UCSD-AML1 (cell line): ENCODE measurements at regions not wholly inside any gene's neighbourhood (a gene's known extent, or its start where the extent isn't known, plus 50 kb on each side); places are given as distances from the start of the nearest gene placed in this dataset.
"Not testable (repeated sequence)": the region's sequence is repeated elsewhere in the genome, so short reads cannot be mapped to it uniquely, and the experiment has no call there.

Experiments
- DNase-seq: peaks from one replicate; lab custom pipeline; 2025; ENCODE audit not compliant: unreplicated experiment; lab: John Stamatoyannopoulos, UW

- DNase-seq = no peak
Measured at GRCh38 chr13:44784708-44785080, 204.6 kb downstream of the NUFIP1 start.

DNA sequence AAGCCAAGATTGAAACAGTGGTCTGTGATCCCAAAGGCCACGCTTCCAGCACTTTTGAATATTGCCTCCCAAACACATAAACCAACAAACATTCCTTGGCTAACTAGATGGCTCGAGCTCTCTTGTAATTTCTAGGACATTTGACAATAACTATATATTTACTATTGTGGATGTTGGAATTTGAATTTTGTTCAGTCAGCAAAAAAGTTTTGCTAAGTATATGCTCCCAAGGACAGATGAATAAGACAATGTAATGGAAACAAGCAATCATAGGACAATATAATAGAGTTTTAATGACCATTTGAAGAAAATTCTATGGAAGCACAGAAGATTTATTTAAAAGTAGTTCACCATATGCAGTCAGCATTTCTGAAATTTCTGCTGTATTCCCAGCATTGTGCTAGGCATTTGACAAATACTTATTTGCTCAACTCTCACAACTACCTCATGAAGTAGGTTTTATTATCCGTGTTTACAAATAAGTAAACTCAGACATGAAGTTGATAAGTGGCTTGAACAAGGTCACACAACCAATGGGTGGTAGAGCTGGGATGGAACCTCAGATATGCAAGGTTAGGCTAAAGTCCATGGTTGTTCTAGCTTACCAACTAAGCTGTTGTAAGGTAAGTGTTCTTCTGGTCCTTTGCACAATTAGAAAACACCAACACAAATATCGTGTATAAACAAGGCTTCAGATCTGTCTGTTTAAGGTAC lies 205.1 kb downstream of the NUFIP1 start:
- no peak for DNase-seq

DNA sequence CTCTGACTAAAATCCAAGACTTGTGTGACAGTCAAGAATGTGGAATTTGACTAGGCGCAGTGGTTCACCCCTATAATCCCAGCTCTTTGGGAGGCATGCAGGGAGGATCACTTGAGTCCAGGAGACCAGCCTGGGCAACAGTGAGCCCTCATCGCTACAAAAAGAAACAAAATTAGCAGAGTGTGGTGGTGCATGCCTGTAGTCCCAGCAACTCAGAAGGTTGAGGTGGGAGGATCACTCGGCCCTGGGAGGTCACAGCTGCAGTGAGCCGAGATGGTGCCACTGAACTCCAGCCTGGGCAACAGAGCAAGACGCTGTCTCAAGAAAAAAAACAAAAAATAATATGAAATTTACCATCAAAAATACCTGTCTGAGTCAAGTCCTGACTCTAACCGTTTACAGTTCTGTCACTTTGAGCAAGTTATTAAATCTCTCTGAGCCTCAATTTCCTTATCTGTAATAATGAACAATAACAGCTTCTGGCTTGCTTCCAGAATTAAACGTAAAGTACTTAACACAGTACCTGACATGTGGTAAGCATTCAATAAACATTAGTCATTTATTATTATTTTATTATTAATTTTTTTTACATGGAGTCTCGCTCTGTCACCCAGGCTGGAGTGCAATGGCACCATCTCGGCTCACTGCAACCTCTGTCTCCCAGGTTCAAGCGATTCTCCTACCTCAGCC lies 204.6 kb upstream of the TSC22D1 start:
- DNase-seq = no peak

DNA sequence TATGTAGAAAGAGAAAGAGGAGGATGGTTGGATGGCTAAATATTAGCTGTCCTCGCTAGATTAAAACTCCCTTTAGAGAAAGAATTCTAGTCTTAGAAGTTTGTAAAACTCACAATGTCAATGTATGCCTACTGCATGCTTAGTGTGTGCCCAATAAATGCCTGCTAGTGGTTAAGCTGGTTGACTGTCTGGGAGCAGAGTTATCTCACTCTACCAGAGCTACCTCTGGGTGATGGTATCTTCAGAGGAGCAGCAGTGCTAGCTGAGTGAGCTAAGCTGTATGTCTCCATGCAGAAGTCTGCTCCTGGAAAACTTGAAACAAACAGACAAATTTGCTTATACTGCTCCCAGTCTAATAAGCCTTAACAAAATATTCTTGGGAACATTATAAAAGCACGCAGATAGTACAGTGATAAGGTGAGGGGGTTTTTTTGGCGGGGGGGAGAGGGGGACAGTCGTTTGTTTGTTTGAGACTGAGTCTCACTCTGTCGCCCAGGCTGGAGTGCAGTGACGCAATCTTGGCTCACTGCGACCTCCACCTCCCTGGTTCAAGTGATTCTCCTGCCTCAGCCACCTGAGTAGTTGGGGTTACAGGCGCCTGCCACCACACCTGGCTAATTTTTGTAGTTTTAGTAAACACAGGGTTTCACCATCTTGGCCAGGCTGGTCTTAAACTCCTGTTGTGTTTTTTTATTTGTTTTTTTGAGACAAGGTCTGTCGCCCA lies 202.8 kb upstream of the TSC22D1 start:
- no peak for DNase-seq

- not testable (repeated sequence) for DNase-seq
Measured at GRCh38 chr13:44775290-44775689, 199.2 kb upstream of the TSC22D1 start.

- no peak for DNase-seq
Measured at GRCh38 chr13:44770951-44771350, 194.8 kb upstream of the TSC22D1 start.

GRCh38 chr13:44769686-44770085 lies 193.6 kb upstream of the TSC22D1 start:
- no peak for DNase-seq

DNA sequence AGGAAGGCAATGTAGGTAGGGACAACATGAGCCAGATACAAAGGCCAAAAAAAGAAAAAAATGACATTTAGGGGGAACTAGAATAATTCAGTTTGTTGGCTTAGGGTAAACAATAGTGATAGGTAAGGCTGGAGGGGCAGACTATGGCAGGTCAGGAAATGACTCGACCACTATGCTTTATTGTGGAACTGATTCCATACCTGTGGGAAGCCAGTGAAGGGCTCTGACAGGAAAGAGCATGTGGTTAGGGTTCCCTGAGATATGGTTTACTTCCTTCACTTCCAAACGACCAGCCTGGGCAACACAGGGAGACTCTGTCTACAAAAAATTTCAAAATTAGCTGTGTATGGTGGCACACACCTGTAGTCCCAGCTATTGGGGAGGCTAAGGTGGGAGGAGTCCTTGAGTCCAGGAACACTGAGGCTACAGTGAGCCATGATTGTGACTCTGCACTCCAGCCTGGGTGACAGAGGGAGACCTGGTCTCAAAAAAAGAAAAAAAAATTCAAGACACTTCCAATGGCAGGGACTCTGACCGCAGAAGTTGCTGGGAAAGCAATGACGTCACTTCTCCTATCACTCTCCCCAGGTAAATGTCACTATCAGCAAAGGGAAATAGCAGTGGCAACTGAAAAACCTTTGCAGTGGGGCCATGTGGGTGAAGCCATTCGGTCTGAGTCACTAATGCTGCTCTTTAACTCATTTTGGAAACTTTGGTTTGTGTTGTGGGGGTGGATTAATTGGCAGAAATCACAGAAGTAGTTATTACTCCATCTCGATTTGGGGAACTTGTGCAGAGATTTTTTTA lies 192.8 kb upstream of the TSC22D1 start:
- peak; percentile 16 for DNase-seq

- DNase-seq = peak; percentile 38
Measured at GRCh38 chr13:44768239-44768638, 192.1 kb upstream of the TSC22D1 start.

- no peak for DNase-seq
Measured at GRCh38 chr13:44765001-44765471, 188.9 kb upstream of the TSC22D1 start.

DNA sequence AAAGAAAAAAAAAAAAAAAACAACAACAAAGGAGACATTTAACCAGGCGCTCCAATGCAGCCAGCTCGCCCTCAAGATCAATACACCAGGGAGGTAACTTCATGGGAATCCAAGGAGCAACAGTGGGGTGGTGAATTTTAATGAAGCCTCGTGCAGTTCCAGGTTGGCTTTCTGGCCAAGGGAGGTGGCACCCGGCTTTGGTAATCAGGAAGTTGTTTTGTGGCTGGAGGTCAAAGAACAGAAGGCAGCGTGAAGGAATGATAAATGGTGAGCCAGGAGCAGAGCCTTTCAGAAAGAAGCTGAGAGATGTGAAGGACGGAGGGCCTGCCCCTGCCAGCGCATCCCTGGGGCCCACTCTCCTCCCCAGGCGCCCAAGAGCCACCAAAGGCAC lies 188.2 kb upstream of the TSC22D1 start:
- peak; percentile 21 for DNase-seq

GRCh38 chr13:44763615-44764301 lies 187.6 kb upstream of the TSC22D1 start:
- DNase-seq = peak; percentile 21

- DNase-seq = no peak
Measured at GRCh38 chr13:44762911-44763310, 186.8 kb upstream of the TSC22D1 start.

DNA sequence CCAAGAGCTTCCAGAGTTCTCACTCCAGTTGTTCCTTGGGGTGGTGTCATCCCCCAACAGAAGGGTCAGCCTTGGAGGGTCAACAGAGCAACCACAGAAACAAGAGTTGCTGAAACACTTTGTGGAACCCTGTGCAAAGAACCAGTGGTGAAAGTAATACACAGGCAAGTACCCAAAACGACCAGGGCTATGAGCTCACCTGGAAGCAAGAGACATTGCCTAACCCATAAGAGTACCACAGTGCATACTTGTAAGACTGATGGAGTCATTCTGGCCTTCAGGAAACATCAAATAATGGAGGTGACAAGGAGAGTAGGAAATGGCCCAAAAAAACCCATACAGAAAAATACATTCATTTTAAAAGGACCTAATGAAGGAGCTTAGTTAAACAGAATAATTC lies 184.3 kb upstream of the TSC22D1 start:
- DNase-seq = no peak

DNA sequence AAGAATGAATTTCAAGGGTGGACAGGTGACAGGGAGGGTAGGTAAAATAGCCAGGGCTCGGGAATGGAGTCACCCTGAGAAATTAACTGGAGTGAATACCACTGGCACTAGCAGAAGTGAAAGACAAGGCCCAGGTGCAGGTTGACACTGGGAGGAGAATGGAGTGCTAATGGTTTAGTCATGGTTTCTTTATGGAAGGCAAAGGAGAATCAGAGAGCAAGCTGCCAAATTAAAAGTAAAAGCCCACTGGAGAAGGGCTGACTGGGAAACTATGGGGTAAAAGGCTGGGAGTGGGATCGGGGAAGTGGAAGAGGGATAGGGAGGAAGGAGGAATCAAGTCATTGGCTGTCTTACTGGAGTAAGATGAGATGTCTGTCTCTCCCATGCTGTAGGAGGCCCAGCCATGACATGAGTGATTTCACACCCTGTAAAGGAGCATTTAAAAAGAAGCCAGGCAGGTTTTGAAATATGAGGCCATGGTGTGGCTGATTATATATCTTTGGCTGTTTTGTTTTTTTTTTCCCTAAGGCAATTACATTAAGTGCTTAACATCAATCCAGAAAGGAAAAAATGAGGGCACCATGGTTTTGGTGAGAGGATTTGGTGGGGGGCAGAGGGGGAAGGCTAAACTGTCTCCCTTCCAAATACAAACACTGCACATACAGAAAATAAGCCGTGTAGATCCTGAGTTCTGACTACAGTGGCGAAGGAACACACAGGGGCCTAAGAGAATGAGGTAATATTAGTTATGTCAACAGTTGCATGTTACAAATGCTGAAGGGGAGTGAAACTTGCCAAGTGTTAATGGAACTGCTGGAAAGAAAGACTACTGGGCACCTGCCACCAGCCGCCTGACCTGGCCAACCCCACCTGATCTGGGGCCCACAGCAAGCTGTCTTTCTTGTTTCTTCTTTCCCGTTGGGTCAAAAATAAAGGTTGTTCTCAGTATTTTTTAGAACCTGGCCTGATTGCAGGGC lies 183.5 kb upstream of the TSC22D1 start:
- no peak for DNase-seq

DNA sequence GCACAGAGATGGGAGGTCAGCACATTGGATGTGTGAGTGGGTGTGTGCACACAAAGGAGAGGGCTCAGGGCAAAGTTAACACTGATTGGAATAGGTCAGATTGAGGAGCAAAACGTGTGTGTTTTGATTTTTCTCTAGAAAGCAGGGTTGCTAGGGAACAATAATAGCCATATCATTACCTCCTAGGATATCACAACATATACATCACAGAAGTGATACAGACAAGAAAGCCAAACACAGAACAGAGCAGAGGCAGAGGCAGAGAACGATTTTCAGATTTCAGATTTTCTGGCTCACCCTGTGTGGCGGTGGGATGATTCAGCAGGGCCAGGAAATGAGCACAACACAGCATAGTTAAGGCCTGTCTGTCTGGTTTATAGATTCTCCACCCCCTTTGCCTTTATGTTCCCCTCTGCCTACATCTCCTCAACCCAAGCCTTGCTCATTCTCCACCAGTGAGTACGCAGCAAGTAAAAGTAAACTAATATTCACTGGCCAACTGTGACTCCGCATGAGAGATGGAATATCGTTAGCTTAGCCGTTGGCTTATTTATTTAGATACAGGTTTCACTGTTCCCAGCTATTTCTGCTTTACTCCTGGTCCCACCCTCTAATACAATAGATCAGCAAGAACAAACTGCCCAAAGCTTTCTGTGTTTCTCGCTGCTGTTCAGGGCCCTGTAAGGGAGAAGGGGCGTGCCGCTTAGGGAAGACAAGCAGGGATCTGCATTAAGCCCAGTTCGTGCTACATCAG lies 182.7 kb upstream of the TSC22D1 start:
- no peak for DNase-seq

DNA sequence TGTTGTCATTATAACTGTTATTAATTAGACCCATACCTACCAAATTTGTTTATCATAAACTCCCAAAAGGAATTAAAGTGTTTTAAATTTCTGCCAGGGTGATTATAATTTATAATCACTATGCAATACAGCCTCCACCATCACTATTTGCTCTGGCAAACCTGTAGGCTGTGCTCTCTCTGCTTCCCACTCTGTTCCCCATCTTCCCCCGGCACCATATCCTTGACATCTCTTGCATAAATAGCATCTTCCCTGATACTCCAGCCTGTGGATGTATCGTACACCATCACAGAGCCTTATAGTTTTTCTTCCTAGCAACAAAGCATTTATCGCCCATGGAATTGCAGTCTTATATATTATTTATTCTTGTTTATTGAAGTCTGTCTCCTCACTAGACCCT lies 181.5 kb upstream of the TSC22D1 start:
- no peak for DNase-seq

DNA sequence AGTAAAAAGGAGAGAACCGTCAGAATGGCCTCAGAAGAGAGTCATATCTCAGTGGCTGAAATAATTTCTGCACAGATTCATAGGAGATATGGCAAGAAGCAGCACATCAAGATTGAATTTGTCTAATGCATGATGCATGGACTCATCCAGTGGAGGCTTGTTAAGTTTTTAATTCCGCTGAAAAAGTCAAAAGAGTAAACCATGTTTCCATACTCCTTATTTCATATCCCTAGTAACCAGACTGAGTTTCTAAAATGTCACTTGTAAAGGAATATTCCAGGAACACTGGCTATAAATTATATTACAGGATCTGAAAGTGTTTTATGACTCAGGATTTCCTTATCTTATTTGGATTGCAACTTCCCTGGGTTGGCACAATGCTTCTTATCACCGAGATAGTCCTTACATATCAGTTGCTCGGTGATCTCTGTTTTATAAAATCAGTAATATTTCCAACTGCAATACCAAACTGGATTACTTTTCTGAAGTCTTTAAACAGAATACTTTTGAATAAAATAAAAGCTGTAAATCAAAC lies 180.2 kb upstream of the TSC22D1 start:
- DNase-seq = no peak
